LoVo (cell line): ENCODE measurements at regions not wholly inside any gene's neighbourhood (a gene's known extent, or its start where the extent isn't known, plus 50 kb on each side); places are given as distances from the start of the nearest gene placed in this dataset.

Experiments
- DNase-seq: peaks from one replicate; pipeline ENCODE4 v3.0.0-alpha.2; 2016; ENCODE audit warnings: low spot score

DNA sequence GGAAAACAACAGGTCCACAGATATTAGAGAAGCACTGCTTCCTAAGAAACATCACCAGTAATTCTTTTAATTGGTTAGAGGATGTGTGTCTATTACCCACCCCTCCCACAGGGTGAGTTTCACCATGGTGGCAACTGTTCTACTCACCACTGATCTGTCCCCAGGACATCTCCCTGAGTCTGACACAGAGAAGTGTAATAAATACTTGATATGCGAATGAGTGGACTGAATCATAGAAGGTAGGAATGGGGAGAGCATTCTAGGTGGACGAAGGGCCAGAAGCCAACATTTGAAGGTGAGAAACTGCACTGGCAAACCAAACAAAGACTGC, 452.7 kb upstream of the PROK2 start:
- DNase-seq: no peak

DNA sequence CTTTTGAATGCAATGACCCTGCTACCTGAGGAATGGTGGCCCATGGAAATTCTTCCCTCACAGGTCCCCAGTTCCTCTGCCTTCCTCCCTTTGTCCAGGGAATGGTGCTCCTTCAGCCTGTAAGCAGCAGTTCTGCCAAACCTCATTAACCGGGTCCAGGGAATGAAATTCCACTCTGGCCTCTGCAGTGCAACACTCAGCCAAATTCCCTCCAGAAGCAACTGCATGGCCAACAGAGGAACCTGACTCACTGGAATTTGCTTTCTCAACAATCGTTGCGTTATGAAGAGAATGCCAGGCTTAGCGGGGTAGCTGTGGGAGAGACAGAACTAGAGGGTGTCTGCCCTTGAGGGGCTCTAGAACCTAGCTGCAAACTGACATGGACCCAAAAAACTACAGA, 449.4 kb upstream of the PROK2 start:
- no peak for DNase-seq

DNA sequence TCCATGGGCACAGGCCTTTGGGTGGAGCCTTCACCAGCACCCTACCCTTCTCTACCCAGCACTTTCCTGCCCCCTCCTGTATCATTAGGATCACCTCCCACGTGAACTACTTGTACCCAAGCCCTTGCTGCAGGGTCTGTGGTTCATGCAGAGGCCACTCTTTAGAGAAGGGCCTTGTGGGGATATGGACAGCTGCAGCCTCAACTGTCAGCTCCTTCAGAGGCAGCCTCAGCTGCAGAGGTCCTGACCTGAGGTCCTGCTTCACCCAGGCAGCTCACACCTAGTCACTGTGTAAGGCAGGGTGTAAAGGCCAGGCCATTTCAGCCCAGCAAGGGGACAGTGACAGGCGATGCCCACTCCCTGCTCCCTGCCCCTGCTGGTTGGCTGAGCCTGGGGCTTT, 448.6 kb upstream of the PROK2 start:
- no peak for DNase-seq

DNA sequence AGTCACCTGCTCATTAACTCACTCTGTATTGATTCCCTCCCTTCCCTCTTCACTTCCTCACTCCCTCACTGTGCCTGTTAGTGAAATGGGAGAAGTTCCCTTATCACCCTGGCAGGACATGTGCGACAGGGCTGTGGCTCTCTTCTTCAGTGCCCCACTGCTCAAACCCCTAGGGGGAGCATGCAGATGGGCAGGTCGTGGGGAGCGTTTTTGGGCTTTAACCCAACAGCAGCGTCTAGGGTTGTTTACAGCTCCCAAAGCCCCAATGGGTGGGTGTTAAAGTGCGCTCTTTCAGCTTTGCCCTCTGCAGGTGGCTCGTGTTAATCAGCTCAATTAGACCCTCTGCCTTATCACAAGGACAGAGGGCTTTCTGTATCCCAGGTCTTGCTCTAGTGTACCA, 447.8 kb upstream of the PROK2 start:
- no peak for DNase-seq

DNA sequence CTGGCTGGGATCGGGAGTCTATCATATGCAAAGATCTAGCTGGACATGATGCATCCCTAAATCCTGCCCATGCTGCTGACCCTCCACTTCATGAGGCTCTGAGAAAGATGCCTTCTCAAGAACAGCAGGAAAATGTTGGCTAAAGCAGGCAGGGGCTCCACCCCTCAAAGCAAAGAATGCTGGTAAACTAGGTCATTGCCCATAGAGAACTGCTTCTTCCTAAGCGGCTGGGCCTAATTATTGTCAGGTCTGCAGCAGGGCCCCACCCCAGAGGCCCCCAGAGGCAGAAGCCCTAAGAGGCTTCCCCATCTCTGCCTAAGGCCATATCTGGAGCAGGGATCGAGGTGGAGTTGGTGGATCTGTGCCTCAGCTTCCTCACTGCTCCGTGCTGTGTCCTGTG, 447.4 kb upstream of the PROK2 start:
- DNase-seq: no peak

DNA sequence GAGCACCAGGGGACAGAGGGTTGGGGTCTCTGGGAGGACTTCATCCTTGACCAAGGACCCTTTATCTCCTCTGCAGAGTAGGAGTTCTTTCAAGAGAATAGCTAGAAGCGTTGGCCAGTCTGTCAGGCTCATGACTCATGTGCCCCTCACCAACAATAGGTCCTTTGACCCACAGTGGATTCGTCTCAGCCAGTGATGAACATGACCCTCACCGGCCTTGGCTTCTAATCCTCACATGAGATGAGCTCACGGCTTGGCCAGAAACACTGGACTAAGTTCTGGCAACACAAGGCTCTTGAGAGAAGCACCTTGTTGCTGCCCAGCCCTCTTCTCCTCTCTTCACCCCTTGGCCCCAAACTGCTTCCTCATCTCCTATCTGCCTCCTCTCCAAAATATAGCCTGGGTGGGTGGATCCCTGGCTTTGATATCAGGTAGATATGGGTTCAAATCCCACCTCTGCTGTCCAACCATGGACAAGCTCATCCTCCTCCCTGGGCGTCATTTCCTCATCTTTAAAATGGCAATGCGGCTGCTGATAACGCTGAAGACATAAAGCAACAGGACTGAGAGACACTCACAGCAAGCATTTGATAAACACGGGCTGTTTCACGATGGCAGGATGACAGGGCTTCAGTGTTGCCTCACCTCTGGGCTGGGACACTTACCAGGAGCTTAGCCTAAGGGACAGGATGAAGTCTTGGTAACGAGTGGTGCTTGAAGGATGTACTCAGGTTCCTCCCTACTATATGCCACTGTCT, 446.7 kb upstream of the PROK2 start:
- DNase-seq: no peak

DNA sequence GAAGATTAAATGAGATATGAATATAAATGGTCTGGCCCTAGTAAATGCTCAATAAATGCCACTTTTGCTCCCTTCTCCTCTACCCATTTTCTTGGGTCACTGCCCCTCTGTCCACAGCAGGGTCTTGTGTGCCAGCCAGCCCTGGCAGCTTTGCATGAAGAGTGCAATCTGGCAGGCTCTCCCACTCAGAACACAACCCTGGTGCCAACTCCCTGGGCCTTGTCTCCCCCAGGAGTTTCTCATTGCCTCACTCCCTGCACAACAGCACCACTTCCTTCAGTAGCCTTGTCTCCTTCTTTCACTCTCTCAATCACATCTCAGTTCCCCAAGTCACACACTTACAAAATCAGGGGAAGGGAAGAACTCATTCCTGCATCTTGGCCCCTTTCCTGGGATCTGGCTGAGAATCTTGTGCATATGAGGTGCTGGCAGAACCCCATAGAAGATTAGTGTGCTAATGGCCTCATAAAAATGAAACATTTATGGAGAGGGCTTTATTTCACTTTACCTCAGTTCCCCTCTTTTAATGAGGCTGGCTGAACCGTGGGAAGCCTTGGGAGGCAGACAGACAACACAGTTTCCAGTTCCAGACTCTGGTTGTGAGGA, 445.9 kb upstream of the PROK2 start:
- no peak for DNase-seq

DNA sequence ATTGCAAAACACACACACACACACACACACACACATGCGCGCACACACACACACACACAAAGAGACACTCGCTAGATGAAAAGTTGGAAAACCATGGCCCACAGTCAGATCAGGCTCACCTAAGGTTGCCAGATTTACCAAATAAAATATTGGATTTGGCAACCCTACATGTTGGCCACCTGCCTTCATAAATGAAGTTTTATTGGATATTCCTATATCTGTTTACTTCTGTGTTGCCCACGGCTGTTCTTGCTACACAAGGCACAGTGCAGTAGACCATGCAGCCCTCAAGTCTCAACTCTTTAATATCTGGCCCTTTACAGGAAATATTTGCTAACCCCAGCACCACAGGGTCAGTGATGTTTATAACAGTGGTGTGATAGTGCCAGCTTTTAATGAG, 445.0 kb upstream of the PROK2 start:
- DNase-seq: no peak

DNA sequence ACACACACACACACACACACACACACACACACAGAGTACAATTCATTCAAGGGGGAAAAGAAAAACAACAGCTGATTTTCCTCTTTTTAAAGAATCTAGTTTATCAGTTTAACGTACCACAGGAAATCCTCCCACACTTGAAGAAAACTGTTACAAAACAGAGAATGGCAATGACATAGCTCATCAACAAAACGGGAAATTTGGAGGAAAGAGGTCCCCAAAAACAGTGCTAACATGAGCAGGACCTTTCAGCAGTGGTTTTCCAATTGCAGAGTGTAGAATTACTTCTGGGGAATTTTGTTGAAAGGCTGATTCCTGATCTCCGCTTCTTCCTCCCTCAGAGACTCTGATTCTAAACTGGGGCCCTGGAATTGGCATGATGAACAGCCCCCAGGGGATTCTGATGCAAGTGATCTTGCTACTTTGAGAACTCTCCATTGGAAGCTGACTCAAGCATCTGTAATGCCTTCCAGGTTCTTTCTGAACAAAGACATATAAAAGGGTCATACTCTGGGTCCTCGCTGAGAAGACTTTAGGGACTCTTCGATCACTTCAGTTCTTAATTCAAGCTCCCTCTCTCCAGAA, 442.6 kb upstream of the PROK2 start:
- DNase-seq: no peak

DNA sequence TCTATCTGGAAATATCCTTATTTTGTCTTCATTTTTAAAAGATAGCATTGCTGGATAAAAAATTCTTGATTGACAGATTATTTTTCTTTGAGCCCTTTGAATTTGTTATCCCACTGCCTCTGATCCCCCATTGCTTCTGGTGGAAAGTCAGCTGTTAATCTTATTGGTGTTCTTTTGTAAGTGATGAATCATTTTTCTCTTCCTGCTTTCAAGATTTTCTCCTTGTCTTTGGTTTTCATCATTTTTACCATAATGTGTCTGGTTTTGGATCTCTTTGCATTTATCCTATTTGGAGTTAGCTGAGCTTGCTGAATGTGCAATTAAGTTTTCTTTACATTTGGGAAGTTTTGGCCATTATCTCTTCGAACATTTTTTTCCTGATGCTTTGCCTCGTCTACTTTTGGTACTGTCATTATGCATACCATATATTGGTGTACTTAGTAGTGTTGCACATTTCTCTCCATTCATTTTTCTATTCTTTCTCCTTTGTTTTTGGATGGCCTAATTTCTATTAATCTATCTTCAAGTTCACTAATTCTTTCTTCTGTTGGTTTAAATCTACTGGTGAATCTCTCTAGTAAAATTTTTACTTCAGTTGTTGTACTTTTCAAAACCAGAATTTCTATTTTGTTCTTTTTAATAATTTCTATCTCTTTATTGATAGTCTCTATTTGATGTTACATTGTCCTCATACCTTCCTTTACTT, 440.0 kb upstream of the PROK2 start:
- no peak for DNase-seq

DNA sequence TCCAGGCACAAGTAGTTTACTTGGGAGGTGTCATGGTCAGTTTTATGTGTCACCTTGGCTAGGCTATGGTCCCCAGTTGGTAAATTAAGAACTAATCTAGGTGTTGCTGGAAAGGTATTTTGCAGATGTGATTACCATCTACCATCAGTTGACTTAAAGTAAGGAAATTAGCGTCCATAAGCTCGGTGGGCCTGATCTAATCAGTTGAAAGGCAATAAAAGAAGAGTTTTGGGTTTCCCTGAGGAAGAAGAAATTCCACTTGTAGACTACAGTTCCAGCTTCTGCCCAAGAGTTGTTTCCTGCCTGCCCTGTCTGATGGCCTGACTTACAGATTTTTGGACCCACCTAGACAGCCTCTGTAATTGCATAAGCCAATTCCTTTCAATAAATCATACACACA, 438.7 kb upstream of the PROK2 start:
- no peak for DNase-seq

DNA sequence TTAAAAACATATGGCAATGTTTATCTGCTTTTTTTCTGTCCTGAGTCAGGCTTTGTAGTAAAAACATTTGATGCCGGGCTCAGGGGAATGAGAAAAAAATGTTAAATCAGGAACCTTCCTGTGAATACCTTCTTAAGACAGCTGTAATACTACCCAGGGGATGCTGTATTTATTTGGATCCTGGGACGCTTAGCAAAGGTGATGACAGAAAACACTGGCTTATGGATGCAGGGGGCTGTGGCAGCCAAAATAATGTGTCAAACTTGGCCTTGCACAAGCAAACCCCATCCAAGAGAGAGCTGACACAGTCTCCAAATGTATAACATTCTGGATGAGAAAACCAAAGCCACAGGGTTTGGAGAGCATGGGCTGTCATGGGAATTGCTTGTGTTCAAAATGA, 438.2 kb upstream of the PROK2 start:
- no peak for DNase-seq

DNA sequence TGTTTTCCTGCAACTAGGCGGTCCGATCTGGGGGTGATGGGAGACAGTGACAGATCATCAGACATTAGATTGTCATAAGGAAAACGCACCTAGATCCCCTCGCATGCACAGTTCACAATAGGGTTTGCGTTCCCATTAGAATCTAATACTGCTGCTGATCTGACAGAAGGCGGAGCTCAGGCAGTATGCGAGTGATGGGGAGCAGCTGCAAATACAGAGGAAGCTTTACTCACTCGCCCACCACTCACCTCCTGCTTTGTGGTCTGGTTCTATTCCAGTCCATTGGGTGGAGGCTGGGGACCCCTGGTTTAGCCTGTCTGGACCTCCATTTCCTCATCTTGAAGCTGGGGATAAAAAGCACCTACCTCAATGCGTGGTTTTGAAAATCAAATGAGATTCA, 437.5 kb upstream of the PROK2 start:
- DNase-seq: no peak

DNA sequence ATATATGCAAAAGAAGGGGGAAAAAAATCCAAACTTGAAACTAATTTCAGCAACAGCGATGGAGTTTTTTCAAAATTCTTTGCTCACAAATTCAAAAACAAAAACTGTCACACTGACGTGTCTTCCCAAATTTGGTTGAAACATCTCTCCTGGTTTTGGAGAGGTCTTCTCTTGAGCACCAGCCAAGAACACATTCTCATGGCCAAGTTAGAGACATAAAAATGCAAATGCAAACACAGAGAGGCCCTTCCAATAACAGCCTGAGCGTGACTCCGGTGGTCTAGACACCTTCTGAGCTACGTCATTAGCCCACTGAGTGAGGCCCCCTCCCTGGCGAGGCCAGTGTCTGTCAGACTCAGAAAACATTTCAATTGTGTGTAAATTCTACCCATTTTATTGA, 436.0 kb upstream of the PROK2 start:
- no peak for DNase-seq

DNA sequence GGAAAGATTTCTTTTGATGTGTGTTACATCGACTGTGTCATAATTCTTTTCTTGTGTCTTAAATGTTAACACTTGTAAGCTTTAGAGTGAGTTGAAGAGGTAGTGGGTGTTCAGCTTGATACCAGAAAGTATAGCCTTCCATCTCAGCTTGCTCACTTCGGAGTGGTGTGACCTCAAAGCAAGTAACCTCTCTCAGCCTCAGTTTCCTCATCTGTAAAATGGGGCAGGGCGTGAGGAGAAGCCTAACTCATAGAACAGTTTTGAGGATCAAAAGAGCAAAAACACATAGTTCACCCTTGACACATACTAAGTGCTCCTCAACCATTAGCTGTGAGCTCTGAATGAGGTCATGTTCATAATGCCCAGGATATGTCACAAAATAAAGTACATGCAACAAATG, 434.8 kb upstream of the PROK2 start:
- no peak for DNase-seq

DNA sequence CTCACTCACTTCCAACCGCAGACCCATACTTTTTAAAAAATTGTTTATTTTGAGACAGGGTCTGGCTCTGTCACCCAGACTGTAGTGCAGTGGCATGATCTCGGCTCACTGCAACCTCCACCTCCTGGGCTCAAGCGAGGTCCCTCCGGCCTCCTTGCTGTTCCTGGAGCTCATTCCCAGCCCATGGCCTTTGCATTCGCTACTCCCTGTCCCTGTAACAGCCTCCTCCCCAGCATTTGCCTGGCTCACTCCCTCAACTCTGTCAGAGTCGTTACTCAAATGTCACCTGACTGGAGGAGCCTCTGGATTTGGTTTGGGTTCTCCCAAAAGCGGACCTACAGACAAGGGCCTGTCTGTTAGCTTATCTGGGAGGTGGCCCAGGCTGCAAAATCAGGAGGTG, 432.6 kb upstream of the PROK2 start:
- DNase-seq: no peak

DNA sequence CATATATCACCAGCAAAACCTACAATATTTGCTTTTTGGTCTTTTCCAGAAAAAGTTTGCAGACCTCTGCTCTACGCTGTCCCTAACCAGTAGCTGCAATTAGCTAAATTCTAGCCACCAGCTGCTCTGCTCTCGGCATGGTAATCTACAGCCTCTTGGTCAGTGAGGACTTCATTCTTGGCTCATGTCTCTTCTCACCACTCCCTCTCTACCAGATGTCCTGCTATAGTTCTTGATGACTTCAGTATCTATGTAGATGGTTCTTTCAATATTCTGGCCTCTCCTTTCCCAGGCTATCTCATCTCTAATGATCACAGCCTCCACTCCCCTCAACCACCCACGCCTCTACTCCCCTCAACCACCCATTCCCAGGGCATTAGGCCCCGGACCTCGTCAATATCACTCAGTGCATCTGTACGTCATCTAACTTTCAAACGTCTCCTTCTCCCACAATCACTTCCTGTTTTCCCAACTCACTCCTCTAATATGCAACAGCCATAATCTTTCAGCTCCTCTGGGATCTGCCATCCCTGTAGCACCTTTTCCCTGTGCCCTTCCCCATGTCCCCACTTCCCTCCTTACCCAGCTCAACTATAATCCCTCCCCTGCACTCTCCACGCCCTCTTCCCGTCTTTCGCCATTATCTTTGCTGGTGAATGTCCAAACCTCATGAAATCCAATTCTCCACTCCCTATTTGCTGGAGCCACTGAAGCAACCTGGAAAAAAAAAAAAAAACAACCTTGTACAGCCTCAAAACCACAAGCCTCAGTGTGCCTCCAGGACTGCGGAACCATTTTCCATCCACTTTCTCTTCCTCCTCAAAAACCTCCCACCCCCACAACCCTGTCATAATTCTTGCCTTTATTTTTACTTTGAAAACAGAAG, 429.4 kb upstream of the PROK2 start:
- no peak for DNase-seq

DNA sequence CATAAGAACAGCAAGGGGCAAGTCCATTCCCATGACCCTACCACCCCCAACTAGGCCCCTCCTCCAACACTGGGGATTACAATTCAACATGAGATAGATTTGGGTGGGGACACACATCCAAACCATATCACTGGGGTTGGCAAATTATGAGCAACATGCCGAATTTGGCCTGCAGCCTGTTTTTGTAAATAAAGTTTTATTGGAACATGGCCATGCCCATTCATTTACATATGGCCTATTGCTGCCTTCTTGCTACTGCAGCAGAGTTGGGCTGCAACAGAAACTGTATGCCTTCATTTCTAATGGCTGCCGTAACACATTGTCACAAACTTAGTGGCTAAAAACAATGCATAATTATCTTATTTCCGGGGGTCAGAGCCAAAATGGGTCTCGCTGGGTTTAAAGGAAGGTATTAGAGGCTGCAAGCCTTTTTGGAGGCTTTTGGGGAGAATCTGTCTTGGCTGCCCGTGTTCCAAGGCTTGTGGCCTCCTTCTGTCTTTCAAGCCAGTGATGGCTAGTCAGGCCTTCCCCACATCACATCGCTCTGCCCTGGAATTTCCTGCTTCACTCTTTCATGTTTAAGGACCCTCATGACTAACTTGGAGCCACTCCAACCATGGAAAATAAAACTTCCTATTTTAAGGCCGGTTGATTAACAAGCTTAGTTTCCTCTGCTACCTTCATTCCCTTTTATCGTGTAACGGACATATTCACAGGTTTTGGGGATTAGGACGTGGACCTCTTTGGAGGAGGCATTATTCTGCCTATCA, 428.5 kb upstream of the PROK2 start:
- no peak for DNase-seq

DNA sequence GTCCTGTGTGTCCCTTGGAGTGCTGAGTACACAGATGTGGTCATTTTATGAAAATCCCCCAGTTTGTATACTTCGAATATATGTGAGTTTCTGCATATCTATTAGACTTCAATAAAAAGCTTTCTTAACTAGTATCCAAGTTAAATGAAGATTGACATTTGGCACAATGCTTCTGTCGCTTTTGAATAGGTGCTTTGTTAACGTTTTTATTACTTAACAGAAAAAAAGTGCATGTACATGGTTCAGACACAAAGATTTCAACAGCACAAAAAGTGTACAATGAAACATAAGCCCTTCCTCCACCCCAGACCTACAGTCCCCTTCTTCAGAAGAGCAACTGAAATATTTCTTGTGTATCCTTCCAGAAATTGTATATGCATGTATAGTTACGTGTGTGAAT, 427.4 kb upstream of the PROK2 start:
- no peak for DNase-seq

DNA sequence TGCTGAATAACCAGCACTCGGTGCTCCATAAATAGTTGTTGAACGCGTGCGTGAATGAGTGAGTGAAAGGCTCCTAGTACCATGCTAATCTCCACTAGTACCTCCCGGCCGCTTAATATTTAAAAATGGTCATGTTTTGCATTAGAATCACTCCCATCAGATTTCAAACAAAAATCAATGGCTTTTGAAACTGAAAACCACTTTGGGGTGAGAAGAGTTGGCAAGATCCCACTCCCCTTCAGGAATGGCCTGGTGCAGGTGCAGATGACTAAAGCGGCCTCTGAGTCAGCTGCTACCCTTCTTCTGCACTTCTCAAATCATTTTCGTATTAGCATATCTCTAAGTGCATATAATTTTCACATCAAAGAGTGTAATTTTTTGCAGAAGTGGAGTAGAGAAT, 425.3 kb upstream of the PROK2 start:
- no peak for DNase-seq

DNA sequence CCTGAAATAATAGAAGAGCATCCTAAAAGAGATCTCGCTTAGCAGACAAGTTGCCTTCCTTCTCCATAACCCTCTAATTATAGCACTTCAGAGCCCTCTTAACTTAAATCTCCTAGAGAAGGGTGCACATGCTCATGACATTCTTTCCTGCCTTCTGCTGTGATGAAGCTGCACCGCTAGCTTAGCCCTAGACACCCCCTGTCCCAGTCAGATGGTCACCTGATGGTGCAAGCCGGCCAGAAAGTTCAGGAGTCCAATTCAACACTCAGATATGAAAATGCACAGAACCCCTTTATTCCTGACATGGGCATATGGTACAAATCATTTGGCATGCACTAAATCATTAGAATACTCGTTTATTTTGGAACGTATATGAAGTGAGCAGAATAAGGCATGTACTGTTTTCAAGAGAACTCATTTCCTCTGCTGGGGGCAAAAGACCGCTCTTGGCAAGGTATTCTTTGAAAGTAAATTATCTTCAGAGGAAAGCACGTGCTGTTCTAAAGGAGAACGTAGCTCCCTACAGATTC, 420.4 kb upstream of the PROK2 start:
- no peak for DNase-seq
